ENCODE measurements at regions not wholly inside any gene's neighbourhood (a gene's known extent, or its start where the extent isn't known, plus 50 kb on each side); places are given as distances from the start of the nearest gene placed in this dataset.
"Not testable (repeated sequence)": the region's sequence is repeated elsewhere in the genome, so short reads cannot be mapped to it uniquely, and the experiment has no call there.

DNA sequence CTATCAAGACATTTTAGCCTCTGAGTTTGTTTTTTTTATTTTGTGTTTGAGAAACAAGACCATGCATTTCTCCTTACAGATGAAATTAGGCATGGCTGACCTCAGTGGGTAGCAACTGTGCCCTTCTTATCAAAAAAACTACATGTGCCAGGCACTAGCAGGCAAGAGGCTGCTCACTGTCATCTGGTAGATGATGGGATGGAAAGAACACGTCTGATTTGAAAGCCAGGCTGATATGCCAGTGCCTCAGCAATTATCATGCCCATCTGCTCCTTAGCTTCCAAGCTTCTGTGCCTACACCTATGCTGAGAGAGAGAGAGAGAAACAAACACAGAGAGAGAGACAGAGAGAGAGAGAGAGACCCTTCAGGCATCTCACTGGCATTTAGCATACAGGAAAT, 149.9 kb downstream of the C6orf118 start:
- CTCF ChIA-PET, result interaction anchor here (0.7 kb wide), 1 partner anchor 1239 kb away, joined by 3 read pairs; no protein-coding TSS in a partner anchor
- H3K27ac Mint-ChIP-seq (ENCODE audit: low read depth, unreplicated experiment), result no peak overlapping the region
- DNase-seq (ENCODE audit: unreplicated experiment), result no peak
- TF ChIP-seq, protein P1, sequence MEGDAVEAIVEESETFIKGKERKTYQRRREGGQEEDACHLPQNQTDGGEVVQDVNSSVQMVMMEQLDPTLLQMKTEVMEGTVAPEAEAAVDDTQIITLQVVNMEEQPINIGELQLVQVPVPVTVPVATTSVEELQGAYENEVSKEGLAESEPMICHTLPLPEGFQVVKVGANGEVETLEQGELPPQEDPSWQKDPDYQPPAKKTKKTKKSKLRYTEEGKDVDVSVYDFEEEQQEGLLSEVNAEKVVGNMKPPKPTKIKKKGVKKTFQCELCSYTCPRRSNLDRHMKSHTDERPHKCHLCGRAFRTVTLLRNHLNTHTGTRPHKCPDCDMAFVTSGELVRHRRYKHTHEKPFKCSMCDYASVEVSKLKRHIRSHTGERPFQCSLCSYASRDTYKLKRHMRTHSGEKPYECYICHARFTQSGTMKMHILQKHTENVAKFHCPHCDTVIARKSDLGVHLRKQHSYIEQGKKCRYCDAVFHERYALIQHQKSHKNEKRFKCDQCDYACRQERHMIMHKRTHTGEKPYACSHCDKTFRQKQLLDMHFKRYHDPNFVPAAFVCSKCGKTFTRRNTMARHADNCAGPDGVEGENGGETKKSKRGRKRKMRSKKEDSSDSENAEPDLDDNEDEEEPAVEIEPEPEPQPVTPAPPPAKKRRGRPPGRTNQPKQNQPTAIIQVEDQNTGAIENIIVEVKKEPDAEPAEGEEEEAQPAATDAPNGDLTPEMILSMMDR (IDR thresholded peaks at IDR 0.05; ENCODE audit: unreplicated experiment), result no peak
- no peaks in the 10 kb centered on the region for H3K36me3 Mint-ChIP-seq (ENCODE audit: insufficient read depth, unreplicated experiment)
- no peaks in the 10 kb centered on the region for H3K27me3 Mint-ChIP-seq (ENCODE audit: insufficient read depth, unreplicated experiment)
- POLR2A ChIA-PET, result interaction anchor here (0.5 to 1.1 kb wide), 4 partner anchors 22 to 255 kb away, joined by 3 read pairs; no protein-coding TSS in a partner anchor
- H3K4me3 Mint-ChIP-seq (ENCODE audit: unreplicated experiment), result no peak overlapping the region
- no peaks in the 10 kb centered on the region for H3K9me3 Mint-ChIP-seq (ENCODE audit: unreplicated experiment)
- H3K4me1 Mint-ChIP-seq (ENCODE audit: insufficient read depth, unreplicated experiment), result no peaks in the 10 kb centered on the region
- intact Hi-C loops (cut with micrococcal nuclease), result no loop called here
- no TSS peak for BruUV-seq (replicated peaks)

DNA sequence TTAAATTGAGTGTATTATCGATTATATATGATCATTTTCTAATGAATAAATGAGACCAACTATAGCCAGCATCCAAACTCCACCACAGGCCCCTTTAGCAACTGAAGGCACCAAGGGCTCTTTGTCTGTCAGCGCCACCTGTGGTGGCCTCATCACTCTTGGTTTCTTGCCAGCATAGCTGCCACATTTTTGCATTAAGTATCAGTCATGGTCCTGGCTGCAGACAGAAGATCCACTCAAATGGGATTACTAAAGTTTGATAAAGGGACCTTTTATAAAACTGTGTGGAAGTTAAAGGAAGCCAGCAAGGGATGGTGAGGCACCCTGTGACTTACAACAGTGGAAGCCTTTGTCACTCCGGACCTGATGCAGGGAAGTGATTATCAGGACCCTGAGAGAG, 162.9 kb downstream of the C6orf118 start:
- Mint-ChIP-seq H3K9me3 (ENCODE audit: unreplicated experiment) (no peaks in the 10 kb centered on the region), H3K36me3 (ENCODE audit: insufficient read depth, unreplicated experiment) (no peaks in the 10 kb centered on the region), H3K4me3 (ENCODE audit: unreplicated experiment) (no peak overlapping the region), H3K4me1 (ENCODE audit: insufficient read depth, unreplicated experiment) (no peaks in the 10 kb centered on the region), H3K27me3 (ENCODE audit: insufficient read depth, unreplicated experiment) (no peaks in the 10 kb centered on the region), H3K27ac (ENCODE audit: low read depth, unreplicated experiment) (no peak overlapping the region)
- intact Hi-C loops (cut with micrococcal nuclease), result no loop called here
- no TSS peak for BruUV-seq (replicated peaks)
- TF ChIP-seq, protein P1 (IDR thresholded peaks at IDR 0.05; ENCODE audit: unreplicated experiment), result no peak
- no peak for DNase-seq (ENCODE audit: unreplicated experiment)
- CTCF ChIA-PET, result no interaction called here
- POLR2A ChIA-PET, result no interaction called here

DNA sequence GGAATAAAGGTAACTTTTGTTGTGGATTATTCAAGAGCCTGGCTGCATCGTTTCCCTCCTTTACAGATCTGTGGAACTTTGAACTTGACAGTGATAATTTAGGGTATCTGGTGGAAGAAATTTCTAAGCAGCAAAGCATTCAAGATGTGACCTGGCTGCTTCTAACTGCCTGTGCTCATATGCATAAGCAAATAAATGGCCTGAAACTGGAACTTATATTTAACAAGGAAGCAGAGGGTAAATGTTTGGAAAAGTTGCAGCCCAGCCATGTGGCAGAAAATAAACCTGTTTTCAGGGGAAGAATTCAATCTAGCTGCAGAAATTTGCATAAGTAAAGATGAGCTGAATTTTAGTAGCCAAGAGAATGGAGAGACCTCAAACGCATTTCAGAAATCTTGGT, 173.5 kb downstream of the C6orf118 start:
- intact Hi-C loops (cut with micrococcal nuclease), result no loop called here
- CTCF ChIA-PET, result no interaction called here
- no peaks in the 10 kb centered on the region for H3K4me1 Mint-ChIP-seq (ENCODE audit: insufficient read depth, unreplicated experiment)
- BruUV-seq (replicated peaks), result no TSS peak
- H3K4me3 Mint-ChIP-seq (ENCODE audit: unreplicated experiment), result no peak overlapping the region
- no peak for DNase-seq (ENCODE audit: unreplicated experiment)
- no peaks in the 10 kb centered on the region for H3K36me3 Mint-ChIP-seq (ENCODE audit: insufficient read depth, unreplicated experiment)
- H3K9me3 Mint-ChIP-seq (ENCODE audit: unreplicated experiment), result peaks cover 15% of the 10 kb centered on the region
- TF ChIP-seq, protein P1 (IDR thresholded peaks at IDR 0.05; ENCODE audit: unreplicated experiment), result no peak
- POLR2A ChIA-PET, result no interaction called here
- no peaks in the 10 kb centered on the region for H3K27me3 Mint-ChIP-seq (ENCODE audit: insufficient read depth, unreplicated experiment)
- no peak overlapping the region for H3K27ac Mint-ChIP-seq (ENCODE audit: low read depth, unreplicated experiment)

DNA sequence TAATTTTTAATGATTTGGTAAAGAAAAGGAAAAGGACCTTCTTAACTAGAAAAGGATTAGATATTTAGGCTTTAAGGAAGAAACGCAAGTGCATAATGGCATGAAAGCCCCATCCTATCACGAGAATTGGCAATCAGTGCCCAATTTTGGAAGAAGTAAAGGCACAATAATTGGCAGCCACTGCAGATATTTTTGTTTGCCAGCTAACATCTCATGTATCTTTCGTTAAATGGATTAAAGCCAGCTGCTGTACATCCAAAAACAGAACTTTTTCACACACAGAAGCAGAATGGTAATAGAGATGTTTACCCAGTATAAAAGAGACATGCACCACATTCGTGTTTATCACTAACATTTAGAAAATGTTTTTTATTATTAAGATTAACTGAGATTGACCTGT, 180.3 kb downstream of the C6orf118 start:
- intact Hi-C loops (cut with micrococcal nuclease), result loop anchor here (10.0 kb wide), 1 partner anchor 96 kb away; no protein-coding TSS in a partner anchor
- no peak for DNase-seq (ENCODE audit: unreplicated experiment)
- BruUV-seq (replicated peaks), result no TSS peak
- ChIA-PET CTCF (interaction anchor here (0.9 to 1.1 kb wide), 2 partner anchors 53 to 102 kb away, joined by 3 read pairs; no protein-coding TSS in a partner anchor), POLR2A (no interaction called here)
- Mint-ChIP-seq H3K4me3 (ENCODE audit: unreplicated experiment) (no peak overlapping the region), H3K27ac (ENCODE audit: low read depth, unreplicated experiment) (no peak overlapping the region), H3K9me3 (ENCODE audit: unreplicated experiment) (peaks cover 9% of the 10 kb centered on the region), H3K27me3 (ENCODE audit: insufficient read depth, unreplicated experiment) (no peaks in the 10 kb centered on the region), H3K36me3 (ENCODE audit: insufficient read depth, unreplicated experiment) (no peaks in the 10 kb centered on the region), H3K4me1 (ENCODE audit: insufficient read depth, unreplicated experiment) (no peaks in the 10 kb centered on the region)
- TF ChIP-seq, protein P1 (IDR thresholded peaks at IDR 0.05; ENCODE audit: unreplicated experiment), result no peak

DNA sequence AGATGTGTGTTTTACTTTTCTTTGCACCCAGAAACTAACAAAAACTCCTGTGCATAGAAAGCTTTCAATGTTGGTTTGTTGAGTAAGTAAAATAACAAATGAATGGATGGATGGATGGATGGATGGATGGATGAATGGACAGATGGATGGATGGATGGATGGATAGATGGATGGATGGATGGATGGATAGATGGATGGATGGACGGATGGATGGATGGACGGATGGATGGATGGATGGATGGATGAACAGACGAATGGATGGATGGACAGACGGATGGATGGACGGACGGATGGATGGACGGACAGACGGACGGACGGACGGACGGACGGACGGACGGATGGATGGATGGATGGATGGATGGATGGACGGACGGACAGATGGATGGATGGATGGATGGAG, 181.7 kb downstream of the C6orf118 start:
- POLR2A ChIA-PET; H3K4me3 Mint-ChIP-seq (ENCODE audit: unreplicated experiment); H3K27ac Mint-ChIP-seq (ENCODE audit: low read depth, unreplicated experiment); H3K36me3 Mint-ChIP-seq (ENCODE audit: insufficient read depth, unreplicated experiment); DNase-seq (ENCODE audit: unreplicated experiment); H3K27me3 Mint-ChIP-seq (ENCODE audit: insufficient read depth, unreplicated experiment); H3K9me3 Mint-ChIP-seq (ENCODE audit: unreplicated experiment); BruUV-seq (replicated peaks); H3K4me1 Mint-ChIP-seq (ENCODE audit: insufficient read depth, unreplicated experiment): not testable (repeated sequence)
- intact Hi-C loops (cut with micrococcal nuclease), result loop anchor here (10.0 kb wide), 1 partner anchor 97 kb away; no protein-coding TSS in a partner anchor
- CTCF ChIA-PET, result interaction anchor here (0.7 kb wide), 1 partner anchor 71 kb away, joined by 4 read pairs; no protein-coding TSS in a partner anchor

DNA sequence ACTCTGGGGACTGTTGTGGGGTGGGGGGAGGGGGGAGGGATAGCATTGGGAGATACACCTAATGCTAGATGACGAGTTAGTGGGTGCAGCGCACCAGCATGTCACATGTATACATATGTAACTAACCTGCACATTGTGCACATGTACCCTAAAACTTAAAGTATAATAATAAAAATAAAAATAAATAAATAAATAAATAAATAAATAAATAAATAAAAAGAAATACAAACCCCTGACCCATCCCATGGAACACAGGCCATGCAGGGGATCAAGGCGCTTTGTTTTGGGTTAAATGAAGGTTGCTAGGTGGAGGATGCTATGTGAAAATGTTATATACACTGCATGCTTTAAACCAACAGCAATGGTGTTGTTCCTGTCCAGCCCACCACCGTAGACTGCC, 184.7 kb downstream of the C6orf118 start:
- H3K27ac Mint-ChIP-seq (ENCODE audit: low read depth, unreplicated experiment); CTCF ChIA-PET; POLR2A ChIA-PET; H3K36me3 Mint-ChIP-seq (ENCODE audit: insufficient read depth, unreplicated experiment); DNase-seq (ENCODE audit: unreplicated experiment); H3K9me3 Mint-ChIP-seq (ENCODE audit: unreplicated experiment); H3K27me3 Mint-ChIP-seq (ENCODE audit: insufficient read depth, unreplicated experiment); BruUV-seq (replicated peaks); H3K4me1 Mint-ChIP-seq (ENCODE audit: insufficient read depth, unreplicated experiment); H3K4me3 Mint-ChIP-seq (ENCODE audit: unreplicated experiment): not testable (repeated sequence)
- intact Hi-C loops (cut with micrococcal nuclease), result loop anchor here (10.0 kb wide), 1 partner anchor 100 kb away; no protein-coding TSS in a partner anchor
